ENCODE measurements at regions not wholly inside any gene's neighbourhood (a gene's known extent, or its start where the extent isn't known, plus 50 kb on each side); places are given as distances from the start of the nearest gene placed in this dataset.
A peak's percentile ranks its signal among the peaks of the same experiment; 100 is the strongest.

DNA sequence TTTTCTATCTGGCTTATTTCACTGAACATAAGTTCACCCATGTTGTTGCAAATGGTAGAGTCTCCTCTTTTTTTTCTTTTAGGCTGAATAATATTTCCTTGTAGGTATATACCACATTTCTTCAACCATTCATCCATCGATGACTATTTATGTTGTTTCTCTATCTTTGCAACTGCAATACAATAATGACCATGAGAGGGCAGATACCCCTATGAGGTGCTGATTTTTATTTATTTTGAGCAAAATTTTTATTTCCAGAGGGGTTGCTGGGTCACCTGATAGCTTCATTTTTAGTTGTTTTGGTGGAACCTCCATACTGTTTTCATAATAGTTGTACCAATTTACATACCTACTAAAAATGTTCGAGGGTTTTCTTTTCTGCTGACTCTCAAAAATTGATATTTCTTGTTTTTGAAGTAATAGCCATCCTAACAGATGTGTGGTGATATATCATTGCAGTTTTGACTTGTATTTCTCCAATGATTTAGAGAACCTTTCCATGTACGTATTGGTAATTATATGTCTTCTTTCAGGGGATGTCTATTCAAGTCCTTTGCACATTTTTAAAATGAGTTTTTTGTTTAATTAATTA lies 1697.0 kb downstream of the PCDH7 start:
- no peak overlapping the region for H3K27ac ChIP-seq
- WGBS (ENCODE audit: insufficient coverage, low coverage, low lambda C conversion rate, missing lambda C conversion rate): 62% methylated on average over 3 of the region's 3 CpGs

DNA sequence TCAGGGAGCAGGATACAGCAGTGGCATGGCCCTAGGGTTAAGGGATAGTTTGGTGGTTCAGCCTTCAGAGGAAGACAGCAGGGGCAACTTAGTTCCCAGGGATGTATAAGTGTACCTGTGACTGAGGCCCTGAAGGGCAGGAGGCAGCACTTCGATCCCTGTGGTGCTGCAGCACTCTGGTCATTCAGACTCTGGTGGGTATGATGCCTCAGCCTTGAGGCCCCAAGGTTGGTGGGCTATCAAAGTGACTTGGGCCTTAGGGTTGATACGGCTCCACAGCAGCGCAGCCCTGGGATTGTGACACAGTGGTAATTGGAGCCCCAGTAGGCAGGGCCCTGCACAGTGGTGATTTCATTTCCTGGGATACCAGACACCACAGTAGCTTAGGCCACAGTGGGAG lies 1703.1 kb downstream of the PCDH7 start:
- WGBS (ENCODE audit: insufficient coverage, low coverage, low lambda C conversion rate, missing lambda C conversion rate): no CpG with 5 or more reads among the region's 3 CpGs
- no peaks in the 10 kb centered on the region for H3K27me3 ChIP-seq

More for the DNA sequence above, 1697.0 kb downstream of the PCDH7 start:
- intact Hi-C loops (cut with DNase I): no loop called here
- H3K9me3 ChIP-seq: no peaks in the 10 kb centered on the region
- H3K36me3 ChIP-seq: no peaks in the 10 kb centered on the region
- ATAC-seq: no peak
- H3K4me3 ChIP-seq: no peak overlapping the region
- no peaks in the 10 kb centered on the region for H3K27me3 ChIP-seq
- H3K4me1 ChIP-seq: no peaks in the 10 kb centered on the region
- no peak for DNase-seq
- TF ChIP-seq, protein P1, sequence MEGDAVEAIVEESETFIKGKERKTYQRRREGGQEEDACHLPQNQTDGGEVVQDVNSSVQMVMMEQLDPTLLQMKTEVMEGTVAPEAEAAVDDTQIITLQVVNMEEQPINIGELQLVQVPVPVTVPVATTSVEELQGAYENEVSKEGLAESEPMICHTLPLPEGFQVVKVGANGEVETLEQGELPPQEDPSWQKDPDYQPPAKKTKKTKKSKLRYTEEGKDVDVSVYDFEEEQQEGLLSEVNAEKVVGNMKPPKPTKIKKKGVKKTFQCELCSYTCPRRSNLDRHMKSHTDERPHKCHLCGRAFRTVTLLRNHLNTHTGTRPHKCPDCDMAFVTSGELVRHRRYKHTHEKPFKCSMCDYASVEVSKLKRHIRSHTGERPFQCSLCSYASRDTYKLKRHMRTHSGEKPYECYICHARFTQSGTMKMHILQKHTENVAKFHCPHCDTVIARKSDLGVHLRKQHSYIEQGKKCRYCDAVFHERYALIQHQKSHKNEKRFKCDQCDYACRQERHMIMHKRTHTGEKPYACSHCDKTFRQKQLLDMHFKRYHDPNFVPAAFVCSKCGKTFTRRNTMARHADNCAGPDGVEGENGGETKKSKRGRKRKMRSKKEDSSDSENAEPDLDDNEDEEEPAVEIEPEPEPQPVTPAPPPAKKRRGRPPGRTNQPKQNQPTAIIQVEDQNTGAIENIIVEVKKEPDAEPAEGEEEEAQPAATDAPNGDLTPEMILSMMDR (IDR thresholded peaks at IDR 0.05): peak in 3 of 4 donors; percentile 7 to 22 (median 15)
- TF ChIP-seq POLR2A (IDR thresholded peaks at IDR 0.05): no peak

DNA sequence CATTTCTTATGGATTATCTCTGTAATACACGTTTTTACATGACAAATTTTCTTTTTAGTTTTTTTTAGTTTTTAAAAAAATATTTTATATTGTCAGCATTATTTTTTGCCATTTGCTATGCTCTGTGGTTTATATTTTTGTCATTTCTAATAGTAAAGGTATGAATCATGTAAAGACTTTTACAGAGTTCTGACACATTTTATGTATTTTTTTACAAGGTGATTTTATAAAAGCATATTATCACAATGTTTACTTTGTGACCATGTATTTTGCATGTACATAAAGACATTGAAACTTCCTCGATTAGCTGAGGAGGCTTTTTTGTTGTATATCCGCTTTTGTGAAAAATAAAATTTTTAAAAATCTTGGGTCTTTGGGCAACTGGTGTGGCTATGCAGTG lies 1705.1 kb downstream of the PCDH7 start:
- TF ChIP-seq POLR2A (IDR thresholded peaks at IDR 0.05): no peak
- TF ChIP-seq, protein P1 (IDR thresholded peaks at IDR 0.05): no peak
- no peaks in the 10 kb centered on the region for H3K9me3 ChIP-seq
- H3K27me3 ChIP-seq: no peaks in the 10 kb centered on the region
- DNase-seq (no peak), ATAC-seq (no peak)
- intact Hi-C loops (cut with DNase I): no loop called here
- 50% methylated on average over 3 of the region's 3 CpGs for WGBS (ENCODE audit: insufficient coverage, low coverage, low lambda C conversion rate, missing lambda C conversion rate)
- no peaks in the 10 kb centered on the region for H3K4me1 ChIP-seq
- no peak overlapping the region for H3K4me3 ChIP-seq
- no peak overlapping the region for H3K27ac ChIP-seq
- H3K36me3 ChIP-seq: no peaks in the 10 kb centered on the region

More for the DNA sequence above, 1703.1 kb downstream of the PCDH7 start:
- intact Hi-C loops (cut with DNase I): no loop called here
- ATAC-seq (no peak), DNase-seq (no peak)
- no peak overlapping the region for H3K4me3 ChIP-seq
- no peak overlapping the region for H3K27ac ChIP-seq
- no peaks in the 10 kb centered on the region for H3K36me3 ChIP-seq
- no peaks in the 10 kb centered on the region for H3K9me3 ChIP-seq
- no peak for TF ChIP-seq POLR2A (IDR thresholded peaks at IDR 0.05)
- TF ChIP-seq, protein P1 (IDR thresholded peaks at IDR 0.05): no peak
- H3K4me1 ChIP-seq: no peaks in the 10 kb centered on the region

DNA sequence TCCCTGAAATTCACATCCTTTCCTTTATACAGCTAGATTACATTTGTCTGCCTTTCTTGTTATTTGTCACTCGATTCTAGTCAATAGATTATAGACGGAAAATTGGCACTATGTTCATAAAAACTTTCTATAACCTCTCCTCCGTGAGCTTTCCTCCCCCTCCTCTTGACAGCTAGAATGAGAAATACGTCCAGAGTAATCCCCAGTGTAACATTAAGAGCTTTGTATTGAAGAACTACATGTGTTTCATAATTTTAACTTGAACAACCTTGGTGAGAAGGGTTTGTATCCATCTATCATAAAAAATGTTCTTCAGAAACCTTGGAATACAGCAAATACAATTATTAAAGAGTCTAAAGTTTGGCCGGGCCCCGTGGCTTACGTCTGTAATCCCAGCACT lies 1707.4 kb downstream of the PCDH7 start:
- no peak for DNase-seq
- H3K27ac ChIP-seq: no peak overlapping the region
- intact Hi-C loops (cut with DNase I): no loop called here
- WGBS (ENCODE audit: insufficient coverage, low coverage, low lambda C conversion rate, missing lambda C conversion rate): 53% methylated on average over 7 of the region's 7 CpGs
- no peak for ATAC-seq
- H3K9me3 ChIP-seq: no peaks in the 10 kb centered on the region
- TF ChIP-seq, protein P1 (IDR thresholded peaks at IDR 0.05): no peak
- no peak overlapping the region for H3K4me3 ChIP-seq
- no peaks in the 10 kb centered on the region for H3K27me3 ChIP-seq
- H3K4me1 ChIP-seq: no peaks in the 10 kb centered on the region
- H3K36me3 ChIP-seq: no peaks in the 10 kb centered on the region

DNA sequence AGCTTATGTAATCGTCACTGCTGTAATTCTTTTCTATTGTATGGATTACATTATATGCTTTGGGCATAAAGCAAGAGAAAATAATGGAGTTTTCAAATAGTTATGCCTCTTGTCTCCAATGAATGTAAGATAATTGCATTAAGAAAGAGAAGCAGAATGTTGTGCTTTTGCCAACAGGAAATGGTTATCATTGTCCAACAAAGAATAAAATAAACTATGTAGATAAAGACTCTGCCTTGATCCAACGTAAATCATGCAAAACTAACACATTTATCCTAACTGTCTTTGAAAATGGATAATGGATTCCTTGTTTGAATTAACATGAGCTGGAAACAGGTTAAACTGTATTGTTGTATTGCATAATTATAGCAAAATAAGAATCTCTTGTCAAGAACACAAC lies 1709.0 kb downstream of the PCDH7 start:
- Histone ChIP-seq H3K4me1 (no peaks in the 10 kb centered on the region), H3K4me3 (no peak overlapping the region), H3K27me3 (no peaks in the 10 kb centered on the region), H3K9me3 (no peaks in the 10 kb centered on the region), H3K36me3 (no peaks in the 10 kb centered on the region), H3K27ac (no peak overlapping the region)
- TF ChIP-seq, protein P1 (IDR thresholded peaks at IDR 0.05): no peak
- no peak for TF ChIP-seq POLR2A (IDR thresholded peaks at IDR 0.05)
- DNase-seq (no peak), ATAC-seq (no peak)
- WGBS (ENCODE audit: insufficient coverage, low coverage, low lambda C conversion rate, missing lambda C conversion rate): 34% methylated on average over 2 of the region's 2 CpGs
- intact Hi-C loops (cut with DNase I): no loop called here

Data from right lobe of liver (tissue), 6 donors.